ENCODE measurements at regions not wholly inside any gene's neighbourhood (a gene's known extent, or its start where the extent isn't known, plus 50 kb on each side); places are given as distances from the start of the nearest gene placed in this dataset.

GRCh38 chr14:53336729-53337128 lies 183.6 kb upstream of the DDHD1 start:
- no peak for DNase-seq

- no peak for DNase-seq
Measured at GRCh38 chr14:53333809-53334208, 180.7 kb upstream of the DDHD1 start.

GRCh38 chr14:53331921-53332320 lies 178.8 kb upstream of the DDHD1 start:
- no peak for DNase-seq

- no peak for DNase-seq
Measured at GRCh38 chr14:53331247-53331646, 178.1 kb upstream of the DDHD1 start.

- no peak for DNase-seq
Measured at GRCh38 chr14:53330441-53330840, 177.3 kb upstream of the DDHD1 start.

- no peak for DNase-seq
Measured at GRCh38 chr14:53328841-53329240, 175.7 kb upstream of the DDHD1 start.

- no peak for DNase-seq
Measured at GRCh38 chr14:53327716-53328115, 174.6 kb upstream of the DDHD1 start.

- no peak for DNase-seq
Measured at GRCh38 chr14:53325176-53325806, 172.2 kb upstream of the DDHD1 start.

GRCh38 chr14:53316504-53316903 lies 163.4 kb upstream of the DDHD1 start:
- no peak for DNase-seq

- no peak for DNase-seq
Measured at GRCh38 chr14:53310412-53310811, 157.3 kb upstream of the DDHD1 start.

- no peak for DNase-seq
Measured at GRCh38 chr14:53306911-53307310, 153.8 kb upstream of the DDHD1 start.

- DNase-seq, result peak; percentile 52
Measured at GRCh38 chr14:53306267-53306721, 153.2 kb upstream of the DDHD1 start.

- no peak for DNase-seq
Measured at GRCh38 chr14:53304726-53305381, 151.7 kb upstream of the DDHD1 start.

- DNase-seq, result peak; percentile 61
Measured at GRCh38 chr14:53295985-53296582, 143.0 kb upstream of the DDHD1 start.

- DNase-seq, result no peak
Measured at GRCh38 chr14:53295372-53295771, 142.2 kb upstream of the DDHD1 start.

- no peak for DNase-seq
Measured at GRCh38 chr14:53286301-53286700, 133.2 kb upstream of the DDHD1 start.

GRCh38 chr14:53285821-53286220 lies 132.7 kb upstream of the DDHD1 start:
- no peak for DNase-seq

- no peak for DNase-seq
Measured at GRCh38 chr14:53285064-53285463, 131.9 kb upstream of the DDHD1 start.

- DNase-seq, result no peak
Measured at GRCh38 chr14:53278602-53279506, 125.7 kb upstream of the DDHD1 start.

GRCh38 chr14:53273671-53274072 lies 120.5 kb upstream of the DDHD1 start:
- no peak for DNase-seq

- no peak for DNase-seq
Measured at GRCh38 chr14:53265025-53265424, 111.9 kb upstream of the DDHD1 start.

GRCh38 chr14:53260928-53261327 lies 107.8 kb upstream of the DDHD1 start:
- DNase-seq, result no peak

- no peak for DNase-seq
Measured at GRCh38 chr14:53260286-53260685, 107.2 kb upstream of the DDHD1 start.
